ENCODE measurements at regions not wholly inside any gene's neighbourhood (a gene's known extent, or its start where the extent isn't known, plus 50 kb on each side); places are given as distances from the start of the nearest gene placed in this dataset.
"Not testable (repeated sequence)": the region's sequence is repeated elsewhere in the genome, so short reads cannot be mapped to it uniquely, and the experiment has no call there.

DNA sequence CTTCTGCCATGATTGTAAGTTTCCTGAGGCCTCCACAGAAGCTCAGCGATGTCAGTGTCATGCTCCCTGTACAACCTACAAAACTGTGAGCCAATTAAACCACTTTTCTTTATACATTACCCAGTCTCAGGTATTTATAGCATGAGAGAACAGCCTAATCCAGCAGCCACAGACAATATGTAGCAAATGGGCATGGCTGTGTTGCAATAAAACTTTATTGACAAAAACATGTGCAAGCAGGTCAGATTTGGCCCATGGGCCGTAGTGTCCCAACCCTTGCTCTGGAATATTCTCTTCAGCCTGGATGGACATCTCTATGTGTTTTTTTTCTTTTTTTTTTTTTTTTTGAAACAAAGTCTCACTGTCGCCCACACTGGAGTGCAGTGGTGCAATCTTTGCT lies 60.9 kb upstream of the EEF2KMT start:
- no peak for DNase-seq (ENCODE audit: low read depth in 2 of 3, low spot score in 1 of 3)

DNA sequence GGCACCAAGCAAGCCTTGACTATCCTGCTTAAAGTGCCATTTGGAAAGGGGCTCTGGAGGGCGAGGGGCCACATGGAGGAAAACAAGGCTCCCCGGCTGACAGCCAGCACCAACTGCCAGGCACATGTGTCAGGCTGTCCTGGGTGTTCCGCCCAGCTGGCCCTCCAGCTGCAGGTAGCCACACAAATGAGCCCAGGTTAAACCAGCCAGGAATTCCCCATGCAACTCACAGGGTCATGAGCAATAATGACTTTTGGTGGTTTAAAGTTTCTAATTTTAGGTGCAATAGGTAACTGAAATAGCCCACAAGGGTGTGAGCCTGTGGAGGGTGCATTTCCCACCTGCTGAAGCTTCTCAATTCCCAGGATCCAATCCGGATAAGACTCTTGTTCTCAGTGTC lies 58.9 kb upstream of the EEF2KMT start:
- not testable (repeated sequence) for DNase-seq (ENCODE audit: low read depth in 2 of 3, low spot score in 1 of 3)

DNA sequence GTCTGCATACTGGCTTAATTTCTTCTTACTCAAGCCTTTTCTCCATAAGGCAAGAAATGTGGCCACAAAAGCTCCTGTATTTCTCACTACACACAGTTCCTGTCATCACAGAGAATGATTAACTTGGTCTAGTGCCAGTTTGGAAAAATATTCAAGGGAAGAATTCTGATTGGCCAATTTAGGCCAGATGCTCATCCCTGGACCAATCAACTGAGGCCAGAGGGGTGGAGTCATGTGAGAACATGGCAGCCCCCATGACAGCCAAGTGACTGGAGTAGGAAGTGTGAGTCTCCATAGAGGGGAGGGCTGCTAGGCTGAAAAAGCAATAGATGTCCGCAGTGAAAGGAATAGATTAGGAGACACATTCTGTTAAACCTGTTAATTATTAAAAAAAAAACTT lies 56.4 kb upstream of the EEF2KMT start:
- DNase-seq (ENCODE audit: low read depth in 2 of 3, low spot score in 1 of 3), result not testable (repeated sequence)

DNA sequence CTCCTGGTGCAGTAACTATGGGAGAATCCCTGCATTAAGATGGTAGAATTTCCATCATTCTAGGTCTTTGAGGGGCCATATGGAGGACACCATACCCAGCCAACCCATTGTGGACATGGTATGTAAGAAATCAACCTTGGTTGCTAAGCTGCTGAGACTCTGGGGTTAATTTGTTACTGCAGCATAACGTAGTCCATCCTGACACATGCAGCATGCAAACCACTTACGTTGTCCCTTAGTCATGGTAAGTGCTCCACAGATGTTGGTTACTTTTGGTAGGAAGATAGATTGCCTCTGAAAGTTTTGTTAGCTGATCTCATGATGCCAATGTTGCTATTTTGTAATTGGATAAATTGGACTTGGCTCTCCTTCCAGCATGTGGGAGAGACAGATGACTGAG lies 53.8 kb upstream of the EEF2KMT start:
- DNase-seq (ENCODE audit: low read depth in 2 of 3, low spot score in 1 of 3), result not testable (repeated sequence)
